ENCODE measurements at regions not wholly inside any gene's neighbourhood (a gene's known extent, or its start where the extent isn't known, plus 50 kb on each side); places are given as distances from the start of the nearest gene placed in this dataset.

GRCh38 chr6:120228297-120228696 lies 878.7 kb upstream of the MAN1A1 start:
- no peak for DNase-seq (ENCODE audit: low spot score)

DNA sequence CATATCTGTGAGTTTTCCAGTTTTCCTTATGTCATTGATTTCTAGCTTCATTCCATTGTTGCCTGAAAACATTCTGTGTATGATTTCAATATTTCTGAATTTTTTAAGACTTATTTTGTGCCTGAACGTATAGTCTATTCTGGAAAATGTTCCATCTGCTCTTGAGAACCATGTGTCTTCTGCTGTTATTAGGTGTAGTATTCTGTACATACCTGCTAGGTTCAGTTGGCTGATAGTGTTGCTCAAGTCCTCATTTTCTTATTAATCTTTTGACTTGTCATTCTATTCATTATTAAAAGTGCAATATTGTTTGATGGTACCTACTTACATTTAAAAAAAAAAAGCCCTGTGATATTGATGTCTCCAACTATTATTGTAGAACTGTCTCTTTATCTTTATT lies 869.8 kb upstream of the MAN1A1 start:
- DNase-seq (ENCODE audit: low spot score) = no peak

- no peak for DNase-seq (ENCODE audit: low spot score)
Observed at GRCh38 chr6:120214088-120214499, 864.5 kb upstream of the MAN1A1 start.

GRCh38 chr6:120211955-120212792 lies 862.6 kb upstream of the MAN1A1 start:
- DNase-seq (ENCODE audit: low spot score) = no peak

- DNase-seq (ENCODE audit: low spot score) = no peak
Observed at GRCh38 chr6:120202878-120203277, 853.3 kb upstream of the MAN1A1 start.

- DNase-seq (ENCODE audit: low spot score) = no peak
Observed at GRCh38 chr6:120200853-120201252, 851.3 kb upstream of the MAN1A1 start.

- no peak for DNase-seq (ENCODE audit: low spot score)
Observed at GRCh38 chr6:120198033-120198432, 848.5 kb upstream of the MAN1A1 start.

DNA sequence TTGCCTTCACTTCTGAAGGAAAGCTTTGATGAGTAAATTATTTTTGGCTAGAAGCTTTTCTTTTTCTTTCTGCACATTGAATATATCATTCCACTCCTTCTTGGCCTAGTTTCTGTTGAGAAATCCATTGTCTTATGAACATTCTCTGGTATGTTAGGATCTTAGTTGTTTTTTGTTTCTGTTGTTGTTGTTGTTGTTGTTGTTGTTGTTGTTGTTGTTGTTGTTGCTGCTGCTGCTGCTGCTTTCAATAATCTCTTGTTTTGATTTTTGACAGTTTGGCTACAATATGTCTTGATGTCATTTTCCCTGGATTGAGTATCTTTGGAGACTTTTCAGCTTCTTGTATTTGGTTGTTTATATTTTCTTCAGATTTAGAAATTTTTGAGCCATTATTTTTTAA lies 836.5 kb upstream of the MAN1A1 start:
- no peak for DNase-seq (ENCODE audit: low spot score)

GRCh38 chr6:120173250-120173649 lies 823.7 kb upstream of the MAN1A1 start:
- DNase-seq (ENCODE audit: low spot score) = no peak

GRCh38 chr6:120164531-120164930 lies 815.0 kb upstream of the MAN1A1 start:
- DNase-seq (ENCODE audit: low spot score) = no peak

- no peak for DNase-seq (ENCODE audit: low spot score)
Observed at GRCh38 chr6:120157873-120158272, 808.3 kb upstream of the MAN1A1 start.

GRCh38 chr6:120147071-120147871 lies 797.7 kb upstream of the MAN1A1 start:
- DNase-seq (ENCODE audit: low spot score) = no peak

DNA sequence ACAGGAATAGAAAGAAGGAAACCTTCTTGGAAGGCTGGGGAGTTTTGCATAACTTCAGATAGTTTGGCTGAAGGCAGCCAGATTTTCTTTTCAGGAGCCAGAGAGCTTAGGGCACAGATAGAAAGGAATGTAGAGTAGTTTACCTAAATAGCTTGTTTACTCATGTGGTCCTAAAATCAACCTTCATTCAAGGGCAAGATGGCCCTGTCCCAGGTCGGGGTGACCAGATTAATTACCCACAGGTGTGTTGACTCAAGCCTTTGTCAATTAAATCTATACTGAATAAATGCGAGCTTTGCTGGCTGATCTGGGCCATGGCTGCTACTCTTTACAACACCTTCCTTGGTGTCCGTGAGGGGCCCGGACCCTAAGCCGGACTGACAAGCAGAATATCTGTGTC lies 792.0 kb upstream of the MAN1A1 start:
- no peak for DNase-seq (ENCODE audit: low spot score)

DNA sequence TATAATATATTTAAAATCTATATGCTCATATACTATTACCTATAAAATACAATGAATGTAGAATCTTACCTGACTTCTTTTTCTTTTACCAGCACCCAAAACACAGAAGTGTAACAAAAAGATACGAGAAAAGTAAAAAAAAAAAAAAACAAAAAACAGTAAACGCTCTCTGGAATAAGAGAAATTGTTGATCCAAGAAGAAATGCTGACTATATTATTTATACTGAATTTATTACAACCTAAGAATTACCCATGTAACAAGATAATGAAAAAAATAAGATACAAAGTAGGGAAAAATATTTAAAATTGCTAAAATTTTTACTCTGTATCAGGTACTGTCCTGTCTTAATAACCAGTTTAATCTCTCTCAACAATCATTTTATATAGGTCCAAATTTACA lies 787.9 kb upstream of the MAN1A1 start:
- no peak for DNase-seq (ENCODE audit: low spot score)

DNA sequence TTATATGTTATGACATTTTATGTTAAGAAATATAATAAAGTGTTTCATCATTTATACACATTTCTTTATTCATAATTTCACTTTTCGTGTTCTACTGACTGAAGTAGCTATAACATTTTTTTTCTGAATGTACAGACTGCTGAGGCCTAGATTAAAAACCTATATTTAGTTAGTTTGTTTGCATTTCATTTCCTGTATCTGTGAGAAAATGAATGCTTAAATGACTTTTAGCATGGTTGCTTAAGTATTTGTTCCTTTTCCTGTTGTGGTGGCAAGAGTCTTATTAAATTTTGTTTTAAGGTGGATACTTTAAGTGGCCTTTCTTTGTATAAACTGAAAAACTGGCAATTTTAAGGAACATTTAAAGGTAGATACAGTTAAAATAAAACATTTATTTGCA lies 779.7 kb upstream of the MAN1A1 start:
- no peak for DNase-seq (ENCODE audit: low spot score)

DNA sequence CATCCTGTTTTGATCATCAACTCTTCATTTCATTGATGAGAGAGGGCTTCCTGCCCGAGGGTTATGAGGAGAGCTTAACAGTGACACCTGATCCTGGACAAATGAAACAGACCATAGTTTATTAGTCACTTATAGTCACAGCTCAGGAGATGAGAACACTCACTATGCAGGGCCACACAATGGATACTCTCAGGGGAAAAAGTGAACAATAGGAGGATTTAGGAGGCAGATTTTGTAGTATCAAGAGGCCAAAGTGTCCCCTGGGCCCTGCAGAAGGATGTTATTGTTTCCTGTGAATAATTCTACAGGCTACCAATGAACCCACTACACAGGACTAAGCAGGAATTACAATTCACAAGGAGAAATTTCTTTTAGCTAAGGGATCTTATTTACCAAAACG lies 772.8 kb upstream of the MAN1A1 start:
- DNase-seq (ENCODE audit: low spot score) = no peak

- no peak for DNase-seq (ENCODE audit: low spot score)
Observed at GRCh38 chr6:120116343-120116742, 766.8 kb upstream of the MAN1A1 start.

DNA sequence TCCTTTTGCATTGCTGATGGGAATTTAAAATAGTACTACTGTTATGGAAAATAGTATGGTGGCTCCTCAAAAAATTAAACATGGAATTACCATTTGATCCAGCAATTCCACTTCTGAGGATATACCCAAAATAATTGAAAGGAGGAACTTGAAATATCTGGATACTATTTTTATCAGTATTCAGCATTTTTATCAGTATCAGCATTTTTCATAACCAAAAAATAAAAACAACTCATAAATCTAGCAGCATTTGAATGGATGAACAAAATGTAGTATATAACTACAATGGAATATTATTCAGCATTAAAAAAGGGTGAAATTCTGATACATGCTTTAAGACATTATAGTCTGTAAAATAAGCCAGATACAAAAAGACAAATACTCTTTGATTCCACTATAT lies 763.4 kb upstream of the MAN1A1 start:
- no peak for DNase-seq (ENCODE audit: low spot score)

DNA sequence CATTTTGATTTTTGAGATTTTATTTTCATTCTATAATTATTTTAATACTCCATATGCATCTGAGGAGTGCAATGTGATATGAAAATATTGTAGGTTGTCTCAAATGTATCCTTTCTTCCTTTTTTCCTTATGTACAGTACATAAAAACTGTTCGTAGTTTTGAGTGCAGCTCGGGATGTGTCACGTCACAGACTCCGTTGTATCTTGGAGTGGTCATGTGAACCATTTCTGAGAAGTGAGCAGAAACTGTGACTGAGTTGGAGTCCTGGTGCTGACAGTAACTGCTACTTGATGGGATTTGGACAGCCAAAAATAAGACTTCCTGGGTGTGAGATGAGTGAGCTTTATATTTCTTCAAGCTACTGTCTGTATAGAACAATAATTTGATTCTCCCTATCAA lies 761.4 kb upstream of the MAN1A1 start:
- DNase-seq (ENCODE audit: low spot score) = no peak

GRCh38 chr6:120108061-120108795 lies 758.7 kb upstream of the MAN1A1 start:
- DNase-seq (ENCODE audit: low spot score) = no peak

DNA sequence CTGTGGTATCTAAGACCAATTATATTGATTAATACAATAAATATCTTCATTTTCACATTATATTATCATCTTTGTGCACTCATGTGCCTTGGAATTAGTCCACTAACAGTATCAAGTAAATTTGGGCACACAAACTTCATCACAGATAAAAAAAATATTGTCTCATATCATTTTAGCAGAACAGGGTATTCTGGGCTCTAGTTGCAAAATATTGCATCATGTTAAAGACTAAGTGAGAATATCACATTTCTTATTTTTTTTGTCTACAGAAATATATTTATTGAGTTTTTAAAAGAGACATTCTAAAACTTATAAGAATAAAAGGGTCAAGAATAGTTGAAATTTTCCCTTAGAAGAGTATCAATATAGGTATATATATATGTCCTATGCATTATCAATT lies 754.1 kb upstream of the MAN1A1 start:
- no peak for DNase-seq (ENCODE audit: low spot score)

DNA sequence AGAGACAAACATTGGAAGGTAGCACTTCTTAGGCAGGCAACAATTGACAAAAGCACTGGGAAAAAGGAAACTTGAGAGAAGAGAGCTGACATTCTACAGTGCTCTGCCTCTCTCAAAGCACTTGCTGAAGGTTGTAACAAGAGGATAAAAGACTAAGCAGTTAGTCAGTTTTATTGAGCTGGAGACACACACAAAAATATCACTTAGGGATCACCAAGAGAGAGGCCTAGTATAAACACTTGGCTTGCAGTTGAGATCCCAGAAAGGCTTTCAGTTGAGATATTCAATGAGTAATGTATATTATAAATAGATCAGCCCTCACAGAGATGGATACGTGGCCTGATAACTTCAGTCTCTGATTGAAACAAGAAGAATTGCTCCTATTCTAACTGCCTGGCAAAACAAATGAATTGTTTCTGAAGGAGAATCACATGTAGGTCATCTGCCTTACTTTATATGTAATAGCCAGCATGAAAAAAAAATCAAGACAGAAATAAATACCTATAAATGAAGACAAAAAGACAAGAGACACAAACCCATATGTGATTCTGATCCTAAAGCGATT lies 747.2 kb upstream of the MAN1A1 start:
- DNase-seq (ENCODE audit: low spot score) = no peak
